HEK293 (cell line): ENCODE measurements at regions not wholly inside any gene's neighbourhood (a gene's known extent, or its start where the extent isn't known, plus 50 kb on each side); places are given as distances from the start of the nearest gene placed in this dataset.

Source experiments
- CTCF ChIA-PET: fragments of 350-600 bp; formaldehyde crosslinking; extraction: SDS; loops from one replicate; lab custom pipeline; 2021; ENCODE audit warnings: antibody characterized with exemption; lab: Yijun Ruan, JAX
- POLR2A ChIA-PET: fragments of 300-600 bp; formaldehyde crosslinking; extraction: SDS; loops from one replicate; lab custom pipeline; 2020; ENCODE audit warnings: antibody characterized with exemption, inconsistent platforms; lab: Yijun Ruan, JAX
- H3K27ac ChIP-seq: fragments of 200-500 bp; sonication (Bioruptor generic); 2 replicates; pipeline ENCODE4 v1.5.1; 2014; ENCODE audit warnings: low read depth, low read length, control low read depth, inconsistent platforms; ENCODE audit errors: extremely low read depth
- H3K36me3 ChIP-seq, 2 experiments: fragments of 200-500 bp in 1 of 2; sonication (Bioruptor generic) in 1 of 2; 1 replicate in 1 of 2; 2 replicates in 1 of 2; pipeline ENCODE4 v1.5.1; 2014 to 2017; ENCODE audit warnings: inconsistent platforms in 2 of 2, low read length in 2 of 2; ENCODE audit not compliant: control insufficient read depth in 2 of 2, insufficient read depth in 1 of 2
- H3K4me1 ChIP-seq: fragments of 200-500 bp; sonication (Bioruptor generic); 2 replicates; pipeline ENCODE4 v1.5.1; 2014; ENCODE audit warnings: mild to moderate bottlenecking, low read length, inconsistent platforms; ENCODE audit not compliant: control insufficient read depth, insufficient read depth
- H3K4me3 ChIP-seq: 2 replicates; pipeline ENCODE4 v1.5.1; 2011; ENCODE audit warnings: low read depth, mild to moderate bottlenecking, control low read depth, low read length, moderate library complexity
- H3K9me3 ChIP-seq: fragments of 200-500 bp; sonication (Bioruptor generic); 2 replicates; pipeline ENCODE4 v1.5.1; 2014; ENCODE audit warnings: low read depth, low read length, inconsistent platforms; ENCODE audit not compliant: control insufficient read depth, insufficient read depth
- KLF7 ChIP-seq: fragments of 450-650 bp; formaldehyde crosslinking; IDR thresholded peaks from 2 replicates; pipeline ENCODE4 v1.5.1; 2016; ENCODE audit warnings: missing biosample characterization, missing genetic modification characterization, borderline replicate concordance
- MYNN ChIP-seq: fragments of 450-650 bp; formaldehyde crosslinking; IDR thresholded peaks from 2 replicates; pipeline ENCODE4 v1.5.1; 2016; ENCODE audit warnings: missing biosample characterization, missing genetic modification characterization, borderline replicate concordance
- PRDM1 ChIP-seq: fragments of 450-650 bp; formaldehyde crosslinking; IDR thresholded peaks from 2 replicates; pipeline ENCODE4; 2016; ENCODE audit warnings: missing biosample characterization, missing genetic modification characterization
- ZBTB11 ChIP-seq: fragments of 450-650 bp; formaldehyde crosslinking; conservative IDR thresholded peaks from 2 replicates; pipeline ENCODE4 v1.5.1; 2016; ENCODE audit warnings: low read depth, missing biosample characterization, missing genetic modification characterization
- ZFP37 ChIP-seq: fragments of 450-650 bp; formaldehyde crosslinking; IDR thresholded peaks from 2 replicates; pipeline ENCODE4 v1.5.1; 2016; ENCODE audit warnings: missing biosample characterization, missing genetic modification characterization
- ZNF146 ChIP-seq: fragments of 450-650 bp; formaldehyde crosslinking; IDR thresholded peaks from 2 replicates; pipeline ENCODE4 v1.5.1; 2016; ENCODE audit warnings: missing biosample characterization, missing genetic modification characterization
- ZNF473 ChIP-seq: fragments of 450-650 bp; formaldehyde crosslinking; IDR thresholded peaks from 2 replicates; pipeline ENCODE4 v1.5.1; 2017; ENCODE audit warnings: missing biosample characterization, missing genetic modification characterization
- ZNF610 ChIP-seq: fragments of 450-650 bp; formaldehyde crosslinking; IDR thresholded peaks from 2 replicates; pipeline ENCODE4 v1.5.1; 2016; ENCODE audit warnings: missing biosample characterization, missing genetic modification characterization, borderline replicate concordance
- ZNF623 ChIP-seq: fragments of 450-650 bp; formaldehyde crosslinking; IDR thresholded peaks from 2 replicates; pipeline ENCODE4 v1.5.1; 2016; ENCODE audit warnings: missing biosample characterization, missing genetic modification characterization
- ZNF654 ChIP-seq: fragments of 450-650 bp; formaldehyde crosslinking; IDR thresholded peaks from 2 replicates; pipeline ENCODE4 v1.5.1; 2016; ENCODE audit warnings: low read depth, missing biosample characterization, missing genetic modification characterization
- ZNF677 ChIP-seq: fragments of 450-650 bp; IDR thresholded peaks from 2 replicates; pipeline ENCODE4 v1.5.0; 2018; ENCODE audit warnings: missing biosample characterization, mild to moderate bottlenecking, missing genetic modification characterization, moderate library complexity
- TF ChIP-seq, protein P1 (sequence below): fragments of 450-650 bp; formaldehyde crosslinking; IDR thresholded peaks from 2 replicates; pipeline ENCODE4 v1.5.1; 2016; ENCODE audit warnings: missing biosample characterization, missing genetic modification characterization, low read depth
- TF ChIP-seq, protein P2 (sequence below): fragments of 450-650 bp; formaldehyde crosslinking; IDR thresholded peaks from 2 replicates; pipeline ENCODE4 v1.5.1; 2016; ENCODE audit warnings: missing biosample characterization, missing genetic modification characterization
- TF ChIP-seq, protein P3 (sequence below): fragments of 450-650 bp; formaldehyde crosslinking; conservative IDR thresholded peaks from 2 replicates; pipeline ENCODE4 v1.5.1; 2016; ENCODE audit warnings: low read depth, missing biosample characterization, missing genetic modification characterization

DNA sequence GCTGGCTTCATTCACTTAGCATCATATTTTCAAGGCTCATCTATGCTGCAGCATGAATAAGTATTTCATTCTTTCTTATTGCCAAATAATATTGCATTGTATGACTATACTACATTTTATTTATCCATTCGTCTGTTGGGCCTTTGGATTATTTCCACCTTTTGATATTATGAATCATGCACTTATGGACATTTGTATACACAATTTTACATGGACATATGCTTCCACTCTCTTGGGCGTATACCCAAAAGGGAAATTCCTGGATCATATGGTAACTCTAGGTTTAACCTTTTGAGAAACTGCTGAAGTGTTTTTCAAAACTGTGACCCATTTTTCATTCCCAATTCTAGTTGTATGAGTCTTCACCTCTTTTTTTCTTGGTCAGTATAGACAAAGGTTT lies 80.3 kb upstream of the GNAI1 start (continued):
- TF ChIP-seq, protein P1, sequence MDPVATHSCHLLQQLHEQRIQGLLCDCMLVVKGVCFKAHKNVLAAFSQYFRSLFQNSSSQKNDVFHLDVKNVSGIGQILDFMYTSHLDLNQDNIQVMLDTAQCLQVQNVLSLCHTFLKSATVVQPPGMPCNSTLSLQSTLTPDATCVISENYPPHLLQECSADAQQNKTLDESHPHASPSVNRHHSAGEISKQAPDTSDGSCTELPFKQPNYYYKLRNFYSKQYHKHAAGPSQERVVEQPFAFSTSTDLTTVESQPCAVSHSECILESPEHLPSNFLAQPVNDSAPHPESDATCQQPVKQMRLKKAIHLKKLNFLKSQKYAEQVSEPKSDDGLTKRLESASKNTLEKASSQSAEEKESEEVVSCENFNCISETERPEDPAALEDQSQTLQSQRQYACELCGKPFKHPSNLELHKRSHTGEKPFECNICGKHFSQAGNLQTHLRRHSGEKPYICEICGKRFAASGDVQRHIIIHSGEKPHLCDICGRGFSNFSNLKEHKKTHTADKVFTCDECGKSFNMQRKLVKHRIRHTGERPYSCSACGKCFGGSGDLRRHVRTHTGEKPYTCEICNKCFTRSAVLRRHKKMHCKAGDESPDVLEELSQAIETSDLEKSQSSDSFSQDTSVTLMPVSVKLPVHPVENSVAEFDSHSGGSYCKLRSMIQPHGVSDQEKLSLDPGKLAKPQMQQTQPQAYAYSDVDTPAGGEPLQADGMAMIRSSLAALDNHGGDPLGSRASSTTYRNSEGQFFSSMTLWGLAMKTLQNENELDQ (tag by site-specific recombination): no peak
- TF ChIP-seq ZNF473 (tag by site-specific recombination): no peak

- Histone ChIP-seq H3K36me3 (no peaks in the 10 kb centered on the region), H3K4me3 (no peak overlapping the region), H3K9me3 (no peaks in the 10 kb centered on the region), H3K27ac (no peak overlapping the region), H3K4me1 (0 out of 2 replicates have a peak, but pooled peaks cover 2% of the 10 kb centered on the region)
- TF ChIP-seq, protein P2, sequence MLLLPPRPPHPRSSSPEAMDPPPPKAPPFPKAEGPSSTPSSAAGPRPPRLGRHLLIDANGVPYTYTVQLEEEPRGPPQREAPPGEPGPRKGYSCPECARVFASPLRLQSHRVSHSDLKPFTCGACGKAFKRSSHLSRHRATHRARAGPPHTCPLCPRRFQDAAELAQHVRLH (tag by site-specific recombination): no peak
- TF ChIP-seq PRDM1 (tag by site-specific recombination) (no peak), ZNF610 (tag by site-specific recombination) (no peak), ZFP37 (tag by site-specific recombination) (no peak), KLF7 (no peak)
- TF ChIP-seq, protein P3, sequence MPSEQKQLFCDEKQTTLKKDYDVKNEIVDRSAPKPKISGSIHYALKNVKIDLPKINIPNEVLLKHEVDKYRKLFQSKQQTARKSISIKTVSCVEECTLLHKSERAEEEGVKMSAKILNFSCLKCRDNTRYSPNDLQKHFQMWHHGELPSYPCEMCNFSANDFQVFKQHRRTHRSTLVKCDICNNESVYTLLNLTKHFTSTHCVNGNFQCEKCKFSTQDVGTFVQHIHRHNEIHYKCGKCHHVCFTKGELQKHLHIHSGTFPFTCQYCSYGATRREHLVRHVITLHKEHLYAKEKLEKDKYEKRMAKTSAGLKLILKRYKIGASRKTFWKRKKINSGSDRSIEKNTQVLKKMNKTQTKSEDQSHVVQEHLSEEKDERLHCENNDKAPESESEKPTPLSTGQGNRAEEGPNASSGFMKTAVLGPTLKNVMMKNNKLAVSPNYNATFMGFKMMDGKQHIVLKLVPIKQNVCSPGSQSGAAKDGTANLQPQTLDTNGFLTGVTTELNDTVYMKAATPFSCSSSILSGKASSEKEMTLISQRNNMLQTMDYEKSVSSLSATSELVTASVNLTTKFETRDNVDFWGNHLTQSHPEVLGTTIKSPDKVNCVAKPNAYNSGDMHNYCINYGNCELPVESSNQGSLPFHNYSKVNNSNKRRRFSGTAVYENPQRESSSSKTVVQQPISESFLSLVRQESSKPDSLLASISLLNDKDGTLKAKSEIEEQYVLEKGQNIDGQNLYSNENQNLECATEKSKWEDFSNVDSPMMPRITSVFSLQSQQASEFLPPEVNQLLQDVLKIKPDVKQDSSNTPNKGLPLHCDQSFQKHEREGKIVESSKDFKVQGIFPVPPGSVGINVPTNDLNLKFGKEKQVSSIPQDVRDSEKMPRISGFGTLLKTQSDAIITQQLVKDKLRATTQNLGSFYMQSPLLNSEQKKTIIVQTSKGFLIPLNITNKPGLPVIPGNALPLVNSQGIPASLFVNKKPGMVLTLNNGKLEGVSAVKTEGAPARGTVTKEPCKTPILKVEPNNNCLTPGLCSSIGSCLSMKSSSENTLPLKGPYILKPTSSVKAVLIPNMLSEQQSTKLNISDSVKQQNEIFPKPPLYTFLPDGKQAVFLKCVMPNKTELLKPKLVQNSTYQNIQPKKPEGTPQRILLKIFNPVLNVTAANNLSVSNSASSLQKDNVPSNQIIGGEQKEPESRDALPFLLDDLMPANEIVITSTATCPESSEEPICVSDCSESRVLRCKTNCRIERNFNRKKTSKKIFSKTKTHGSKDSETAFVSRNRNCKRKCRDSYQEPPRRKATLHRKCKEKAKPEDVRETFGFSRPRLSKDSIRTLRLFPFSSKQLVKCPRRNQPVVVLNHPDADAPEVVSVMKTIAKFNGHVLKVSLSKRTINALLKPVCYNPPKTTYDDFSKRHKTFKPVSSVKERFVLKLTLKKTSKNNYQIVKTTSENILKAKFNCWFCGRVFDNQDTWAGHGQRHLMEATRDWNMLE (tag by site-specific recombination): no peak
- ChIA-PET CTCF (interaction anchor here (0.6 to 1.0 kb wide), 2 partner anchors 10 to 629 kb away, joined by 3 read pairs; no protein-coding TSS in a partner anchor), POLR2A (no interaction called here)
These were observed 81.5 kb upstream of the GNAI1 start for GRCh38 chr7:80053124-80053523.

DNA sequence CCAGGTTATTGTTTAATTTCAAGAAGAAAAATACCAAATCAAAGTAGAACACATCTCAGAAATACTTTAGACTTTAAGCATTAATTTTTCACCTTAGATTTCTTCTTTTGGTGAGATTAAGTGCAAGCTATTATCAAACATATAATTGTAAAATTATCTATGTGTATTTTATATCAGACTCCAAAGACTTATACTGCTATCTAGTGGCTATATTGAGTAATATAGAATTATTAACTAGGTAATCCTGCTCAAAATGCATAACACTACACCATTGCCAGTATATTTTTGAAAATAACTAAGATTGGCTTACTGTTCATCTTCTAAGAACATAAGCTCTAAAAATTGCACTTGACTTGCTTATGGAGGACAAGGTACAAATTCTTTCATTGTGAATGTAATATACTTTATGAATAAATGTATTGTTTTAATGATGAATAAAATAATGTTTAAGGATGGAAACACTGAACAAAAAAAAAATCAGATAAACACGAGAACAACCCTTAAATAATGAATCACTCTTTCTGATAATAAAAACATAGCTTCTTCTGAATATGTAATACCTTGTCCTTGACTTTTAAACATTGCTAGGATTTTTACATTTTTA lies 86.7 kb upstream of the GNAI1 start:
- CTCF ChIA-PET: interaction anchor here (0.6 to 2.7 kb wide), 20 partner anchors 9 to 1538 kb away, joined by 3 to 14 read pairs (median 4); no protein-coding TSS in a partner anchor
- no peaks in the 10 kb centered on the region for H3K9me3 ChIP-seq
- no peak overlapping the region for H3K4me3 ChIP-seq
- TF ChIP-seq ZNF146 (tag by site-specific recombination) (no peak), ZNF654 (tag by site-specific recombination) (peak; percentile 52)
- no peak overlapping the region for H3K27ac ChIP-seq
- no peaks in the 10 kb centered on the region for H3K36me3 ChIP-seq
- POLR2A ChIA-PET: no interaction called here
- no peaks in the 10 kb centered on the region for H3K4me1 ChIP-seq

DNA sequence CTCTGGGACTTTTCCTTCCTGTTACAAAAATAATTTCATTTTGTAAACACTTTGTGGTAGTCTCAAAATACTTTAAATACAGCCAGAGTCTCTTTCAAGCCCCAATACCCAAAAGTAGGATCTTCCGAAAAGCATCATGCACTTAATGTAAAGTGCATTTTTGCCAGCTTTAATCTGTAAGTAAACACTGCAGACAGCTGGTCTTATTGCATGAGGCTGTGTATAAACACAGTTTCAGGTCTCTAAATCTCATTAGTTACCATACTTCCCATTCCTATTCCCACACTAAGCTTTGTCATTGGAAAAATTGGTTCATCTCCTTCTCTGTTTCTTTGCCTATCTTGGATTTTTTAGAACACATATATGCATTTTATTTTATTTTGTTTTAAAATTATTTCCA lies 87.6 kb upstream of the GNAI1 start:
- CTCF ChIA-PET: interaction anchor here (0.6 to 2.7 kb wide), 8 partner anchors 10 to 1537 kb away, joined by 3 to 14 read pairs (median 6); no protein-coding TSS in a partner anchor
- H3K27ac ChIP-seq: no peak overlapping the region
- POLR2A ChIA-PET: no interaction called here
- TF ChIP-seq ZNF677 (tag by site-specific recombination) (no peak), ZNF623 (no peak), ZBTB11 (no peak), MYNN (tag by site-specific recombination) (no peak)
- TF ChIP-seq, protein P2 (tag by site-specific recombination): no peak

More for the DNA sequence above, 87.6 kb upstream of the GNAI1 start:
- H3K9me3 ChIP-seq: no peaks in the 10 kb centered on the region
- H3K4me1 ChIP-seq: no peaks in the 10 kb centered on the region
- H3K36me3 ChIP-seq: no peaks in the 10 kb centered on the region
- H3K4me3 ChIP-seq: no peak overlapping the region
